Activated B cell treated with CpG ODN at 0.5 μM for 24 hours (primary cell): ENCODE measurements at regions not wholly inside any gene's neighbourhood (a gene's known extent, or its start where the extent isn't known, plus 50 kb on each side); places are given as distances from the start of the nearest gene placed in this dataset.
"Not testable (repeated sequence)": the region's sequence is repeated elsewhere in the genome, so short reads cannot be mapped to it uniquely, and the experiment has no call there.

Experiments used
- ATAC-seq: fragments of 200-7000 bp; cut with Tn5 transposase; one replicate; pipeline ENCODE4 v1.10.0; 2021; ENCODE audit warnings: low read depth, mild to moderate bottlenecking, moderate library complexity
- CTCF ChIA-PET: fragments of 350-600 bp; sonication (Branson Sonifier 250); formaldehyde crosslinking; loops from one replicate; lab custom pipeline; 2021; ENCODE audit warnings: antibody characterized with exemption; lab: Charles Lee
- POLR2A ChIA-PET: fragments of 350-600 bp; sonication (Branson Sonifier 250); formaldehyde crosslinking; loops from one replicate; lab custom pipeline; 2021; ENCODE audit warnings: antibody characterized with exemption; lab: Charles Lee
- DNase-seq: peaks from one replicate; pipeline ENCODE4 v3.0.0; 2022
- H3K27ac Mint-ChIP-seq: one replicate; pipeline ENCODE4 v1.8.0; 2020; ENCODE audit warnings: mixed read lengths
- H3K27me3 Mint-ChIP-seq: one replicate; pipeline ENCODE4 v1.8.0; 2021; ENCODE audit warnings: mixed read lengths
- H3K36me3 Mint-ChIP-seq: one replicate; pipeline ENCODE4 v1.8.0; 2021; ENCODE audit warnings: low read depth, mixed read lengths
- H3K4me1 Mint-ChIP-seq: one replicate; pipeline ENCODE4 v1.8.0; 2021; ENCODE audit warnings: mixed read lengths
- H3K4me3 Mint-ChIP-seq: one replicate; pipeline ENCODE4 v1.8.0; 2020; ENCODE audit warnings: mild to moderate bottlenecking, mixed read lengths
- H3K9me3 Mint-ChIP-seq: one replicate; pipeline ENCODE4 v1.8.0; 2020; ENCODE audit warnings: mixed read lengths
- CTCF ChIP-seq: fragments of 200-600 bp; IDR thresholded peaks from one replicate; pipeline ENCODE4 v1.8.0; 2022; ENCODE audit warnings: antibody characterized with exemption, mild to moderate bottlenecking
- intact Hi-C: fragments of 100-400 bp; cut with micrococcal nuclease; formaldehyde crosslinking; loops from one replicate; pipeline ENCODE4 v1.15.1; 2024

GRCh38 chr5:135264451-135265440 is 134.3 kb downstream of the MACROH2A1 start:
- no peak for DNase-seq
- no peak overlapping the region for H3K27ac Mint-ChIP-seq
- H3K9me3 Mint-ChIP-seq: peaks cover 6% of the 10 kb centered on the region
- ATAC-seq: no peak
- H3K4me3 Mint-ChIP-seq: no peak overlapping the region
- intact Hi-C loops: no loop called here
- ChIA-PET POLR2A (no interaction called here), CTCF (no interaction called here)
- no peaks in the 10 kb centered on the region for H3K4me1 Mint-ChIP-seq
- H3K36me3 Mint-ChIP-seq: no peaks in the 10 kb centered on the region
- TF ChIP-seq CTCF: no peak
- peaks cover 33% of the 10 kb centered on the region for H3K27me3 Mint-ChIP-seq

GRCh38 chr5:135263022-135263668 is 135.9 kb downstream of the MACROH2A1 start:
- Mint-ChIP-seq H3K4me1 (no peaks in the 10 kb centered on the region), H3K36me3 (no peaks in the 10 kb centered on the region), H3K9me3 (peaks cover 11% of the 10 kb centered on the region), H3K4me3 (no peak overlapping the region), H3K27me3 (peaks cover 34% of the 10 kb centered on the region), H3K27ac (no peak overlapping the region)
- ChIA-PET CTCF (no interaction called here), POLR2A (no interaction called here)
- intact Hi-C loops: no loop called here
- no peak for TF ChIP-seq CTCF
- ATAC-seq (no peak), DNase-seq (no peak)

GRCh38 chr5:135262364-135262763 is 136.7 kb downstream of the MACROH2A1 start:
- DNase-seq (no peak), ATAC-seq (no peak)
- TF ChIP-seq CTCF: no peak
- Mint-ChIP-seq H3K36me3 (no peaks in the 10 kb centered on the region), H3K27me3 (peaks cover 31% of the 10 kb centered on the region), H3K4me3 (no peak overlapping the region), H3K4me1 (no peaks in the 10 kb centered on the region), H3K27ac (no peak overlapping the region), H3K9me3 (peaks cover 11% of the 10 kb centered on the region)
- CTCF ChIA-PET: no interaction called here
- intact Hi-C loops: no loop called here
- POLR2A ChIA-PET: no interaction called here

GRCh38 chr5:135260108-135260507 is 138.9 kb downstream of the MACROH2A1 start:
- H3K4me3 Mint-ChIP-seq, H3K27ac Mint-ChIP-seq, DNase-seq, CTCF ChIA-PET, ATAC-seq, intact Hi-C loops, H3K4me1 Mint-ChIP-seq, POLR2A ChIA-PET, H3K36me3 Mint-ChIP-seq: not testable (repeated sequence)
- H3K9me3 Mint-ChIP-seq: peaks cover 11% of the 10 kb centered on the region
- H3K27me3 Mint-ChIP-seq: peaks cover 21% of the 10 kb centered on the region

GRCh38 chr5:135255461-135256178 is 143.4 kb downstream of the MACROH2A1 start:
- TF ChIP-seq CTCF: no peak
- intact Hi-C loops: no loop called here
- no peaks in the 10 kb centered on the region for H3K36me3 Mint-ChIP-seq
- H3K27me3 Mint-ChIP-seq: peaks cover 17% of the 10 kb centered on the region
- peaks cover 11% of the 10 kb centered on the region for H3K9me3 Mint-ChIP-seq
- CTCF ChIA-PET: no interaction called here
- DNase-seq: no peak
- no peak overlapping the region for H3K27ac Mint-ChIP-seq
- POLR2A ChIA-PET: no interaction called here
- ATAC-seq: no peak
- H3K4me1 Mint-ChIP-seq: no peaks in the 10 kb centered on the region
- H3K4me3 Mint-ChIP-seq: no peak overlapping the region
